Activated T-cell treated with anti-CD3 and anti-CD28 coated beads for 24 hours (primary cell): ENCODE measurements at regions not wholly inside any gene's neighbourhood (a gene's known extent, or its start where the extent isn't known, plus 50 kb on each side); places are given as distances from the start of the nearest gene placed in this dataset.
A peak's percentile ranks its signal among the peaks of the same experiment; 100 is the strongest.

Experiments used
- DNase-seq: peaks from one replicate; pipeline ENCODE4 v3.0.0-alpha.2; 2020; ENCODE audit warnings: low read depth

DNA sequence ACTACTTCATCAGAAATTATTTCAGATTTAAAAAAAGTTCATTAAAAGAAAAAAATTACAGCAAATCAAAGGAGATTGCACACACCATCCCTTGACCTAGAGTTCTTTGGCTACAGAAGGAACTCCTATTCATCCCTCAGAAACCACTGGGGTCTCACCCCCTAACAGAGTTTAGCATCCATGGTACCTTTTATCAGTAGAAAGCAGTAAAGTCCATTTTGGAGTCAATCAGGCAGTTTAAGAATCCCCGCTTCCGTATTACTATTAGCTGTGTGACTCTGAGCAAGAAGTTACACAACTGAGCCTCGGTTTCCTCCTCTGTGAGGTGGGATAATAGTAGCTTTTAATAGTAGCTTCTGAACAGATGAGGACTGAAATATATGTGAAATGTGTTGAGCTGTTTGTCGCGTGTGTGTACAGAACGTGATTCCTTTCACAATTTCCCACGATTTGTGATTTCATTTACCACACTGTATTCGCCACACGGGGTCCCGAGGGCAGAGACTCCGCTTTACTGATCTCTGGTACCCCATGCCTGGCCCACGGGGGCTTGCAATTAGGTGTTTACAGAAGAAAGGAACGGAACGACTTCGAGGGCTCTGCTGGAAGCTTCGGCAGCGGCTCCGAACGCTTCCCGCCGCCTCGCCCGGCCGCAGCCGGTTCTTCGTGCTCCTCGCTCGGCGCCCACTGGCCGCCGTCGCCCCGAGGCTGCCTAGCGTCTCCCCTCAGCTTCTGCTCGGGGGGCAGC is 72.5 kb upstream of the ZBED5 start:
- DNase-seq = peak; percentile 2

DNA sequence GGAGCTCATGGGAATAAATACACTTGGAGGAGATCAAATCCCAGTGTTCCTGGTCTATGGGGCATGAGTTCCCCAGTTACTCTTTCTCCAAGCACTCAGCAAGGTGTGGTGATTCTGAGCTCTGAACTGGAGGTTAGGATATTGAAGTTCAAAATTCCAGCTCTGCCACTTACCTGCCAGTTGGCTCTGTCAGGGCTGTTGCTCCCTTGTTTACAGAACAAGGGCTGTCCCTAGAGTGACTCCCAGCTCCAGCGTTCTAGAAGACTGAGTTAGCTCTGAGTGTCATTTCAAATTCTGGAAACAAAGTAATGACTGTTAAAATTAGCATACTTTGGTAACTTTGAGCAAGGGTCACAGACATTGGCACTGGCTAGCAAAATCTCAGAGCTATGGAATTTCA is 69.7 kb upstream of the ZBED5 start:
- DNase-seq = no peak

DNA sequence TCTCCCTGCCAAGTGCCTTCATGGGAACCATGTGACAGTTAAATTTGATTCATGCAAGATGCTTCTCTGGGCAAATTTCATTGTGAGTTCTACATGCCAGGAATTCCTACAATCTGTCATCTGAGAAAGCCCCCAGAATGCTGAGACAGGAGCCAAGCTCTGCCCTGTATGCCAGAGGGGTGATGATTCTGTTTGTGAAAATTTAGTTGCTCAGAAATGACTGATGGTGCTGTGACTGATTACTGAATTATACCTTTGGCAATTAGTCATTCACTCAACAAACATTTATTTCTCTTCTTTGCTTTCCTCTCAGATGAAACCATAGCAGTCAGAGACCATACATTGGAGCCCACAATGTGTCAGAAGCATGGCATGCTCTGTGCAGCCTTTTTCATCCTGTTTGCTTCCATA is 69.0 kb upstream of the ZBED5 start:
- DNase-seq = no peak

DNA sequence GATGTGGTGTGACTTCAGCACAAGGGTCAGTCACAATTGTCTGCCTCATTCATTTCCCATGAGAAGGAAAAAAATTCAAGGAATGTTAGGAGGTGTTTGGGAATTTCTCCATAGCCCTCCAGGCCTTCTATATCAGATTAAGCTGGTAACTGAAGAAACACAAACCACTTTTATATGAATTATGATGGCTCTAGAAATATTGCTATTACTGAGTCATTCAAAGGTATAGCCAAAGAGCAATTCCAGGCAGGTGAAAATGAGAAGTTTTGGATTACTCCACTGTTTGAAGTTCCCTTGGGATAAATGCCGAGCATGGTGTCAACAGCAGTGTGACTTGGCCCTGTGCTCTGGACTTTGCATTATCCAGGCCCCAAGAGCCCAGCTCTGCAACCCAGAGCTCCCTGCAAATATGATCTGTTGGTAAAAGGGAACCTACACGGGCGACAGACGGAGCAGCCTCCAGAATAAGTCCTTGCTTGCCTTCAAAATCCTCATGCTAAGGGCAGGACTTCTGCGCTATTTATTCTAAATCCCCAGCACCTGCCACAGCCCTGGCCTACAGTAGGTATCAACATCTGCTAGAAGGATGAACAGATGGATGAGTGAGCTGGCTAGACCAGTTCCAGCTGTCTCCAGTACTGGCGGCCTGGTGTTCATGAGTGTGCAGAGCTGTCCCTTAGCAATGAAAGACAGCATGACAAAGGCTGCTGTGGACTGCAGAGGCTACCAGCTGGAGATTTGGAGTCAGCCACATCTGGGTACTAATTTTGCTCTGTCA is 67.5 kb upstream of the ZBED5 start:
- DNase-seq = no peak

DNA sequence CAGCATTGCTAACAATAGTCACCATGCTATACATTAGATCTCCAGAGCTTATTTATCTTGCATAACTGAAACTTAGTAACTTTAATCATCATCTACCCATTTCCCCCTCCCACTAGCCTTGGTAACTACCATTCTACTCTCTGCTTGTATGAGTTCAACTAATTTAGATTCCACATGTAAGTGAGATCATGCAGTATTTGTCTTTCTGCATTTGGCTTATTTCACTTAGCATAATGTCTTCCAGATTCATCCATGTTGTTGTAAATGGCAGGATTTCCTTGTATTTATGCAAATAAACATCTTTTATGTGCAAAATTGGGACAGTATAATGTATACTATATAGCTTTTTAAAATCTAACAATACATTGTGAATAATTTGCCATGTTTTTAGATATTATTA is 66.0 kb upstream of the ZBED5 start:
- no peak for DNase-seq

DNA sequence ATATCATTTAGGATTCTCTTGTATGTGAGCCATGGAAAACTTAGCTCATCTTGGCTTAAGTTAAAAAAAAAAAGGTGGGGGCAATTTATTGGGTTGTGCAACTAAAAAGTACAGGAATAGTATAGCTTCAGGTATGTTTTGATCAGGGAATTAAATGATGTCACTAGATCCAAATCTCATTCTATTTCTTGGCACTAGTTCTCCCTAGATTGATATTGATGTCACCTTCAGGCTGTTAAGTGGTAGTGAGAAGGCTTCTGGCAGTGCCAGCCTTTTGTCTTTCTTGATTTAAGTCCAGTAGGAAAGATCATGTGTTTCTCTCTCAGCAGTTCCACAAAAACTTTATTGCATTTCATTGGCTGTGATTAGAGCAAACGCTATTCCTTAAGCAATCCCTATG is 65.0 kb upstream of the ZBED5 start:
- DNase-seq = no peak

DNA sequence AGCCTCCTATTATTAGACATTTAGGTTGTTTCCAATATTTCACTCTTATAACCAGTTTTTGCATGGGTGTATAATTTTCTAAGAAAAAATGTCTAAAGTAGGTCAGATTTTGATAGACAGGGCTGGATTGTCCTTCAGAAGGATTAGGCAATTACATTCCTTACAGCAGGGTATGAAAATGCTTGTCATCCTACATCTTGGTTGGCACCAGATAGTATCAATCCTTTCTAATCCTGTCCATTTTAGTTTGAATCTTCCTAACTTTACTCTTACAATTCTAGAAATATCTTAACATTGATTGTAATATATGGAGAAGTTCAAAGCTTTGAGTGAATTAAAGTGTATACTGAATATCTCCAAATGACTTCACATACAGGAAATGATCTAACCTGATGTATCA is 63.0 kb upstream of the ZBED5 start:
- DNase-seq = no peak

DNA sequence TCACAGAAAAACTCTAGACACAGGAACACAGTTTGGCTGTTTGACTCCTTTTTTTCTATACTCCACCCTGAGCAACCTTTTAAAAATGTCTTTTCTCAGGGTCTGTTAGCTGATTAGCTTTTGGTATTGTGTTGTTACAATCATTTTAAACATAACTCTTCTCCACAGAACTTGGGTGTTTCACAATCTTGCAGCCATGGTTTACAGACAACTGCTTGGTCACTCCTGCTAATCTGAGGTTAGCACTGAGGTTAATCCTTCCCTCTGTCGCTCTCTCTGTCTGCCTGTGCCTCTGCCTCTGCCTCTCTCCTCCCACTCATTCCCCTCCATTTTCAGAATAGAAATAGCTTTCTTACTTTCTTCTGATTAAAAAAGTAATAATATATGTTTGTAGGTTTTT is 62.4 kb upstream of the ZBED5 start:
- no peak for DNase-seq

DNA sequence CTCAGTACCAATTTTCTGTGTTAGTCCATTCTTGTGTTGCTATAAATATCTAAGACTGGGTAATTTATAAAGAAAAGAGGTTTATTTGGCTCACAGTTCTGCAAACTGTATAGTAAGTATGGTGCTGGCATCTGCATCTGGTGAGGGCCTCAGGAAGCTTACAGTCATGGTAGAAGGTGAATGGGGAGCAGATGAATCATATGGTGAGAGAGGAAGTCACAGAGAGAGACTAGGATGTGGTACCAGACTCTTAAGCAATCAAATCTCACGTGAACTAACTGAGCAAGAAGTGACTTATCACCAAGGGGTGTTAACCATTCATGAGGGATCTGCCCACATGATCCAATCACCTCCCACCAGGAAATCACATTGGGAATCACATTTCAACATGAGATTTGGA is 60.8 kb upstream of the ZBED5 start:
- no peak for DNase-seq

DNA sequence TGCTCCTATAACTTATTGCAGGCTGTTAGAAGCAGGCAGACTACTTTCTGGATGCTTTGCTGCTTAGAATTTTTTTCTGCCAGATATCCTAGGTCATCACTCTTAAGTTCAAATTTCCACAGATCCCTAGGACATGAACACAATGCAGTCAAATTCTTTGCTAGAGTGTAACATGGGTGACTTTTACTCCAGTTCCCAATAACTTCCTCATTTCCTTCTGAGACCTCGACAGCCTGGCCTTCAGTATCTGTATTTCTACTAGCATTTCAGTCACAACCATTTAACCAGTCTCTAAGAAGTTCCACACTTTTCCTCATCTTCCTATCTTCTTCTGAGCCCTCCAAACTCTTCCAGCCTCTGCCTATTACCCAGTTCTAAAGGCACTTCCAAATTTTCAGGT is 60.4 kb upstream of the ZBED5 start:
- no peak for DNase-seq

DNA sequence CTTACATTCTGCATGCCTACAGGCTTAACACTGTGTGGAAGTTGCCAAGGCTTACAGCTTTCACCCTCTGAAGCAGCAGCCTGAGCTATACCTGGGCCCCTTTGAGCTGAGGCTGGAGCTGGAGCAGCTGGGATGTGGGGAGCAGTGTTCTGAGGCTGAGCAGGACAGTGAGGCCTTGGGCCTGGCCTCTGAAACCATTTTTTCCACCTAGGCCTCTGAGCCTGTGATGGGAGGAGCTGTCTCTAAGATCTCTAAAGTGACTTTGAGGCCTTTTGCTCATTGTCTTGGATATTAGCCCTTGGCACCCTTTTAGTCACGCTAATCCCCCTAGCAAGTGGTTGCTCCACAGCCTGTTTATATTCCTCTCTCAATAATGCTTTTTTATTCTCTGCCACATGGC is 59.9 kb upstream of the ZBED5 start:
- no peak for DNase-seq

DNA sequence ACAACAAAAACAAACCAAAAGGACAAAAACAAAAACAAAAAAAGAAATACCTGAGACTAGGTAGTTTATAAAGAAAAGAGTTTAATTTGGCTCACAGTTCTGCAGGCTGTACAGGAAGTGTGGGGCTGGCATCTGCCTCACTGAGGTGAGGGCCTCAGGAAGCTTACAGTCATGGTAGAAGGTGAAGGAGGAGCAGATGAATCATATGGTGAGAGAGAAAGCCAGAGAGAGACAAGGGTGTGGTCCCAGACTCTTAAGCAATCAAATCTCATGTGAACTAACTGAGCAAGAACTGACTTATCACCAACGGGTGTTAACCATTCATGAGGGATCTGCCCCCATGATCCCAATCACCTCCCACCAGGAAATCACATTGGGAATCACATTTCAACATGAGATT is 58.8 kb upstream of the ZBED5 start:
- no peak for DNase-seq

DNA sequence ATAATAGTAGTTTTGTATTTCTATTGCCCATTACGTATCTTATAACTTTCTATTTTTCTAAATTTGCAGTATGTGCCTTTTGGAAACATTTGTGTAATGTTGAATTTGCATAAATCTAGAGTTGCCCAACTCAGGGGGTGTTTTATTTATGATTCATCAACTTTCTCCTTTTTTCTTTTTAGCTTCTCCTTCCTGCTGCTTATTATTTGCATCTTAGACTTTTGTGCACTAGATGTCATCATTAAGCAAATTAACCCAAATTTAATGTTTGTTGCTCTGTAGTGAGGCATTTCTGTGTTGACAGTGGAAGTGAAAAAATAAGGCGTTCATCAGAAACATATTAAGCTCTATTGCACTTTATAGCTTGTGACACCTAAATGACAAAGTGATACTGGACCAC is 56.2 kb upstream of the ZBED5 start:
- DNase-seq = no peak

DNA sequence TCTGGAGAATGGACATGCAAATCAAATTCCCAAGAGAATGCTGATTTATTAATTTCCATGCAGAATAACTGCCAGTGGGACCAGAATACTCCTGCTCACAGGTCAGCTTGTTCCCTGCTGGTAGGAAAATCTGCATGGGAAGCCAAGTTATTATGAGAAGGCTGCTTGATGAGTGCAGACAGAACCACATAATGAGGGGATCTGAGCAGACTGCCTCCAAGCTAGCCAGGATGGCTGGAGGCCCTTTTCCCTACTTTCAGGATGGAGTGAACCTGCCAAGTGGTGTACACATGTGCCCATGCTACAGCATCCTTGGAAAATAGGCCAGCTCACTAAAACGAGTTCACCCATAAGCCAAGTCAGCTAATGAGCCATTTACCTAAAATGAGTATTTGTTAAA is 55.2 kb upstream of the ZBED5 start:
- DNase-seq = no peak

DNA sequence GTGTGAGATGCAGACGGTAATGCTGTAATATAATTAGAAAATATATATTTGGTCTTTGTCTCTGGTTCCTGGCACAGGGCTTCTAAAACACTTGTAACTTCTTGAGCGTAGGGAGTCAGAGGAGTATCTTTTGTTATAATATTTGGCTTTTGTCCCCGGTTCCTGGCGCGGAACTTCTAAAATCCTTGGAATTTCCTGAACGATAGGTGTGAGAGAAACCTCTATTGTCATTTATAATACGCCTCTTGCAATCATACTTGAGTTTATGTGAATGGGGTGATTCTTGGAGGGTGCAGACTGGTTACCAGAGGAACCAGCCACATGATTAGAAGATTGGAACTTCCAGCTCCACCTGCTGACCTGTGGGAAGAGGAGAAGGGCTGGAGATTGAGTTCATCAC is 54.1 kb upstream of the ZBED5 start:
- no peak for DNase-seq

DNA sequence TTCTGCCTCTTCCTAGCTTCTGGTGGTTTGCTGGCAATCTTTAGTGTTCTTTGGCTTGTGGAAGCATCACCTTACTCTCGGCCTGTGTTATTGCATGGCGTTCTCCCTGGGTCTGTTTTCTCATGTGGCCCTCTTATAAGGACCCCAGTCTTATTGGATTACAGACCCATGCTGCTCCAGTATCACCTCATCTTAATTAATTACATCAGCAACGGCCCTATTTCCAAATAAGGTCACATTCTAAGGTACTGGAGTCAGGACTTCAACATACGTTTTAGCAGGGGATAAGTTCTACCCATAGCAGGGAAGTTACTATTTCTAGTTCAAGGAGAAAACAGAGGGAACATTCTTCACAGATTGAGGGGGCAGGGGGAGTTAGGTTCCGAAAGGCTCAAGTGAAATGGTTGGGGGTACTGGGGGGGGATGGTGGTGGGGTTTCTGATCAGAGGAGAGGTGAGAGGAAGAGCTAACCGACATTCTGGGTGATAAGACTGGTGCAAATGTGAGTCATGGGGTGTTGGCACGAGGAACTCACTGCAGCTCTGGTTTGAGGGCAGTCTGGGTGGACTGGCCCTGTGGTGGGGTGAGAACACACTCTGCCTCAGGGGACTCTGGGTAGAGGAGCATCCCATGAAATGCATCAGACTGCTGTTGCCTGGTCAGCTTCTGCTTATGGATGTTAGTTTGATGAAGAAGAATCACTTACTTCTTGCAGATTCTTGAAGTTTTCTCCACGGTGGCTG is 51.5 kb upstream of the ZBED5 start:
- no peak for DNase-seq

DNA sequence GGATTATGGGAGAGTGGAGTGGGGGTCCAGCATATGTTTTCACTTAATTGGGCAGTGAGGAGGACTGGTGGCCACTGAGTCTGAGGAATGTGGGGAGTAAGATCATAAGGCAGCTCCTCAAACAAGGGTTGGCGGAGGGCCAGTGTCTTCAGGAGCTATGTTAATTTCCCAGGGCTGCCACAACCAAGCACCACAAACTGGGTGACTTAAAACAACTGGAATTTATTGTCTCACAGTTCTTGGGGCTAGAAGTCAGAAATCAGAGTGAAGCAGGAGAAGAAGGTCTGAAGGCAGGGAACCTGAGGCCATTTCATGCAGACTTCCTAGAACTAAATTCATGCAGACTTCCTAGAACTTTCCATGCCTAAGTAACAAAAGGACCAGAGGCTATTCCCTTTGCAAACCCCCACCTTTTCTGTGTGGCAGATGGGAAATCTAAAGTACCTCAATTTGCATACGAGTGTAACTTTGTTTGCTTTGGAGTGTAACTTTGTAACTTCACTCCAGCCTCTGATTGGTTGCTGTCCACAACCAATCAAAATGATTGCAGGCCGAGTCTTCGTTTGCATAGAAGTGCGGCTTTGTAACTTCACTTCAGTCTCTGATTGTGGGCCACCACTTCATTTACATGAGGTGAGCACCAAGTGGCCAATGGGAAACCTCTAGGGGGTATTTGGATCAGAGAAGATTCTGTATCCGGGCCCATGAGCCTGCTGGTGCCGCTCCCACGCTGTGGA is 50.5 kb upstream of the ZBED5 start:
- DNase-seq = no peak
